HG03571 (cell line): ENCODE measurements at regions not wholly inside any gene's neighbourhood (a gene's known extent, or its start where the extent isn't known, plus 50 kb on each side); places are given as distances from the start of the nearest gene placed in this dataset.
"Not testable (repeated sequence)": the region's sequence is repeated elsewhere in the genome, so short reads cannot be mapped to it uniquely, and the experiment has no call there.

Source experiments
- ATAC-seq: cut with Tn5 transposase; IDR thresholded peaks from one replicate; pipeline ENCODE4 v1.9.1; 2021; ENCODE audit not compliant: unreplicated experiment

GRCh38 chr6:112459758-112460304 lies 112.7 kb downstream of the RFPL4B start:
- ATAC-seq = no peak

GRCh38 chr6:112464901-112465665 lies 118.0 kb downstream of the RFPL4B start:
- no peak for ATAC-seq

GRCh38 chr6:112466373-112467151 lies 119.4 kb downstream of the RFPL4B start:
- peak; percentile 84 for ATAC-seq

DNA sequence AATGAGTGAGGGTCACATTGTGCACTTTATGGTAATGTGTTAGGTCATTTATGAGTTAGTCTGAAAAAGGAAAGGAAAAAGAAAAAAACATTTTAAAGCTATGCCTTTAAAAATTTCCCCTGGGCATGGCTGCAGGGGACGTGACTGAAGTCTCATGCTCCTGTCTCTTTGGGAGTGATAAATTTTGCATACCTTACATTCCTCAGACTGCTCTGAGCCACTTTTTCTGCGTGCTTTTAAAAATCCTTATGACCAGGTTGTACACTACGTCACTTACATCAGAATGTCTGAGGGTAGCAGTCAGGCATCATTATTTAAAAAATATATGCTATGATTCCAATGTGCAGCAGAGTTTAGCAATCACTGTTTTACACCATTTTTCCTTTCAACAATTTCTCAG lies 121.2 kb downstream of the RFPL4B start:
- no peak for ATAC-seq

GRCh38 chr6:112469306-112469705 lies 122.2 kb downstream of the RFPL4B start:
- no peak for ATAC-seq

DNA sequence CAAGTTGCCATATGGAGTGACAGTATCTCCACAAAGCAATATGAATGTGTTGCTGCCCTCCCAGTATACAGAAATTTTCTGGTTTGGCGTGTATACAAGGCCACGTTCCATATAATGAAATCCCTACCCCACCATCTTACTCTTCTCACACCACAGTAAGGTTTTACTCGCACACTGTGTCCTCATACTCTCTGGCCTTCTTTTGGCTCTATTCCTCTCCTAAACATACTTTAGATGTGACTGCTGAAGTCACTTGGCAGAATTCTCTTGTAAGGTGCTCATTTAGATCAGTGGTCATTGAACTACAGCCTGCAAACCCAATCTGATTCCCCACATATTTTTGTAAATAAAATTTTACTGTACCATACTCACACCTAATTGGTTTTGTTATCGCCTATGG lies 123.2 kb downstream of the RFPL4B start:
- no peak for ATAC-seq

- no peak for ATAC-seq
These were observed 123.8 kb downstream of the RFPL4B start for GRCh38 chr6:112470950-112471349.

- no peak for ATAC-seq
These were observed 128.0 kb downstream of the RFPL4B start for GRCh38 chr6:112475083-112475482.

GRCh38 chr6:112477125-112477524 lies 130.0 kb downstream of the RFPL4B start:
- no peak for ATAC-seq

- no peak for ATAC-seq
These were observed 130.9 kb downstream of the RFPL4B start for GRCh38 chr6:112478036-112478435.

DNA sequence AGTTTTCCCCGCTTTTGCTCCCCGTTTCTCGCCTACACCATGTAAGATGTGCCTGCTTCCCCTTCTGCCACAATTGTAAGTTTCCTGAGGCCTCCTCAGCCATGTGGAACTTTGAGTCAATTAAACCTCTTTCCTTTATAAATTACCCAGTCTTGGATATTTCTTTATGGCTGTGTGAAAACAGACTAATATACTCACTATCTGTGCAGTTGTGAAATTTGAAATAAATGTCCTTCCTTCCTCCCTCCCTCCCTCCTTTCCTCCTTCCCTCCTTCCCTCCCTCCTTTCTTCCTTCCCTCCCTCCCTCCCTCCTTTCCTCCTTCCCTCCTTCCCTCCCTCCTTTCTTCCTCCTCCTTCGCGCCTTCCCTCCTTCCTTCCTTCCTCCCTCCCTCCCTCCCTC lies 132.8 kb downstream of the RFPL4B start:
- not testable (repeated sequence) for ATAC-seq

GRCh38 chr6:112480553-112480952 lies 133.4 kb downstream of the RFPL4B start:
- no peak for ATAC-seq

GRCh38 chr6:112481211-112481610 lies 134.1 kb downstream of the RFPL4B start:
- ATAC-seq = no peak

DNA sequence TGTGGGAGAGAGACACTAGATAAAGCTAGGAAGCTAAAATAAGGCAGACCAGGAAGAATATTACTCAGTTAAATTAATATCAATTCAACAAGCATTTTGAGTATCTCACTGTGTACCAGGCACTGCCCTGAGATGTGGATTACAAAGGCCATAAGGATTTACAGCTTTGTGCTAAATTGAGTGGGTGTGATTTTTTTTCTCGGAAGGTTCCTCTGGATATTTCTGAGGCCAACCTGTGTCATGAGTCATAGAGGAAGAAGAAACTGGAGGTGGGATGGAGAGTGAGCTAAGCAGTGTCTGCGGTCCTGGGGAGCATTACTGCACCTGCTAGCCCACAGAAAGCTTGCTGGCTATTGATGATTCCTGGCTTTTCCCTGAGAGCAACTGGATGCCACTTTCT lies 135.2 kb downstream of the RFPL4B start:
- no peak for ATAC-seq

DNA sequence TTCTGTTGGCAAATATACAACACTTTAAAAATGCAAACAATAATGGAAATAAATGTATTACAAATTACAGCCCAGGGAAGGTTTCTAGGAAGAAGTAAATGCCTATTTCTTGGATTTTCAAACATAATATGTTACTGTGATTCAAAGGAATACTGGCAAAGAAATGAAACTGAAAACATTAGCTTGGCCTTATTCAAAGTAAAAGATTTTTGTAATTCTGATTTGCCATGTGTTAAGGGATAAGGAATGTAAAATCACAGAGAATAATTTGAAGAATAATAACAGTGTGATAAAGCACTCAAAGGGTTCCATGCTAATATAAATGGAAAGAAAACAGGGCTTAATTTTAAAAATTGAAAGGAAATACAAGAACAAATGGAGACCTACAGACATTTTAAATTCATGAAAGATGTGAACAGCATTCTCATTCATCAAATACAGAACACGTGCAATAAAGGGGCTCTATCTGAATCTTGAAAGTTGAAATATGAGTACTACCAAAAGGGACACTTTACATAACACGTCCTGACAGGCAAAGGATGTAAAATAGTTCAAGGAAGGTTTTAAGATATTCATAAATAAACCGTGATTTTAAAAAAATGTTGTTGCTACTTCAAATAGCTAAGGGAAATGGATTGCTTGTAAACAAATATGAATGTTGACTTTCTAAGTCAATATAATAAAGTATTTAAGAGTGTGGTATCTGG lies 138.1 kb downstream of the RFPL4B start:
- no peak for ATAC-seq

GRCh38 chr6:112485827-112486212 lies 138.7 kb downstream of the RFPL4B start:
- no peak for ATAC-seq

DNA sequence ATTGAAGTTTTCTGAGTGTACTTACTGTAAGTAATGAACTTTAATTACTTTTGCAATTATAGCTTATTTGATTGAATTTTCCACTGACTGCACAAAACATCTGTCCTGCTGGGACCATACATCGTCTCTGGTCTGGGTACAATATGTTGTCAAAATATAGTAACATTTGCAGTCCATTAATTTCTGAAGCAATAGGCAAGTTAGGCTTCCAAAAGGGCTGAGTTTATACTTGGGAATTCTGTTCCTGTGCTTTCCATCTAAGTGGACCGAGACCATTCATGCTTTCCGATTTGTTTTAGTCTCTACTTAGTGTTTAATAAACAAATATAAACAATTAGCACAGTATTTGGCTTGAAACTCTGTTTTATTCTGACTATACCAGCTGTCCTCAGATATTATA lies 139.3 kb downstream of the RFPL4B start:
- no peak for ATAC-seq

DNA sequence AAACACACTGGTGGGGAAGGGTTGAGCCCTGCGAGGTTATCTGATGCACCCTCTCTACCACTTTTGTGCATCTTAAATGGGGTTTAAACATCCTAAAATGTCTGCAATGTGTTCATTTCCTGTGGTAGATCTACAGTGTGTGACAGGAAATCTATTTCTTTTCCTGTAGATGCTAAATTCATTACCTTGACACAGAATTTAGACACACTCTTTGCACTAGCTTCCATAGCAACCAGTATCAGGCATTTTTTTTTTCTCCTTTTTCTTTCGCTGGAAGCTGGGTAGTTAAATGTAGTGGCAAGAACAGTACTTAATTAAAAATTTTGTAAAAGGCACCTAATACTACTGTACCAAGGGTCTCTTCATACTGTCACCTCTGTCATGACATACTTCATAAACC lies 141.1 kb downstream of the RFPL4B start:
- ATAC-seq = no peak

GRCh38 chr6:112501705-112502104 lies 154.6 kb downstream of the RFPL4B start:
- ATAC-seq = no peak

GRCh38 chr6:112502351-112503090 lies 155.4 kb downstream of the RFPL4B start:
- ATAC-seq = no peak

- ATAC-seq = no peak
These were observed 156.0 kb downstream of the RFPL4B start for GRCh38 chr6:112503091-112503596.
